Heart left ventricle (tissue), 16 donors: ENCODE measurements at regions not wholly inside any gene's neighbourhood (a gene's known extent, or its start where the extent isn't known, plus 50 kb on each side); places are given as distances from the start of the nearest gene placed in this dataset.

Experiments
- ATAC-seq, 4 donors: fragments of 200-7000 bp; cut with Tn5 transposase; one replicate each; pipeline ENCODE4 v1.9.1; 2020 to 2022; ENCODE audit warnings: moderate library complexity in 4 of 4, mild to moderate bottlenecking in 3 of 4, moderate number of reproducible peaks in 1 of 4
- DNase-seq, 5 donors: peaks; one replicate each; pipeline ENCODE4 v3.0.0-alpha.2; 2020
- H3K27ac ChIP-seq, 12 donors: fragments of 200-600 bp; sonication (generic) in 4 of 12; one replicate each; pipeline versions ENCODE4 v1.5.0 to v1.8.0; 2016 to 2022; ENCODE audit warnings: mild to moderate bottlenecking in 2 of 12
- H3K27me3 ChIP-seq, 9 donors: fragments of 200-600 bp; sonication (generic) in 2 of 9; one replicate each; pipeline versions ENCODE4 v1.5.1 to v1.8.0; 2016 to 2022; ENCODE audit warnings: mild to moderate bottlenecking in 3 of 9
- H3K36me3 ChIP-seq, 9 donors: fragments of 200-600 bp; sonication (generic) in 2 of 9; one replicate each; pipeline versions ENCODE4 v1.5.0 to v1.8.0; 2018 to 2022; ENCODE audit warnings: mild to moderate bottlenecking in 2 of 9
- H3K4me1 ChIP-seq, 12 donors: fragments of 200-600 bp; sonication (generic) in 4 of 12; one replicate each; pipeline versions ENCODE4 v1.5.0 to v1.8.0; 2016 to 2022; ENCODE audit warnings: mild to moderate bottlenecking in 3 of 12
- H3K4me3 ChIP-seq, 12 donors: fragments of 200-600 bp; sonication (generic) in 4 of 12; one replicate each; pipeline versions ENCODE4 v1.5.0 to v1.8.0; 2017 to 2022; ENCODE audit warnings: mild to moderate bottlenecking in 9 of 12, moderate library complexity in 4 of 12
- H3K9me3 ChIP-seq, 12 donors: fragments of 200-600 bp; sonication (generic) in 4 of 12; one replicate each; pipeline versions ENCODE4 v1.5.0 to v1.8.0; 2016 to 2022; ENCODE audit warnings: mild to moderate bottlenecking in 1 of 12
- CTCF ChIP-seq, 12 donors: fragments of 200-600 bp; sonication (generic) in 4 of 12; IDR thresholded peaks; one replicate each; pipeline versions ENCODE4 v1.5.0 to v1.8.0; 2018 to 2022; ENCODE audit warnings: antibody characterized with exemption in 12 of 12, mild to moderate bottlenecking in 5 of 12
- POLR2A ChIP-seq, 2 donors: fragments of 450-650 bp; IDR thresholded peaks; one replicate each; pipeline ENCODE4 v1.6.1; 2017; ENCODE audit warnings: antibody characterized with exemption in 2 of 2, mild to moderate bottlenecking in 2 of 2, moderate library complexity in 2 of 2
- WGBS, 4 donors: extraction: QIAGEN DNeasy Blood & Tissue Kit in 2 of 4; methylation state at CpG; one replicate each; pipeline versions ENCODE4 v1.1.5 to v1.1.7; 2013 to 2018; 5-methylcytosine and 5-hydroxymethylcytosine counted together
- intact Hi-C, 10 donors: fragments of 100-400 bp; cut with DNase I; formaldehyde crosslinking; loops; one replicate each; pipeline versions ENCODE4 v1.11.1 to v1.14.2; 2022
- donor health status: ischemic (EF 13 %, LVEDD 7.1; RV severe dilation, severe dysfunction).
- donor health status: healthy with polysubstance abuse.
- donor health status: DM: no; HTN: yes; CAD: no.
- donor health status: DM: no; HTN: no; CAD: no.
- donor health status: ischemic (EF 25% LVEDD 6.9; RV normal size, moderate dysfunction).
- donor health status: ischemic (EF 25% LVEDD 5.7; RV mildly dilated, moderate dysfunction).
- donor health status: healthy.
- donor health status: DM: yes; HTN: yes; CAD: no.
- donor health status: ischemic (EF 35%, LVEDD 5.7; RV mildly dilated, moderate dysfunction).
- donor health status: nonischemic (EF 11% LVEDD 7.7; RV severe dilation, severe dysfunction).
- donor health status: DM: yes; HTN: yes; CAD: no.
- donor health status: PGD.
- donor health status: ischemic (EF 29% LVEDD 5.4; RV normal size, mild dysfunction).
- donor health status: nonischemic (EF 23%, LVEDD 6.1; RV moderate dilation, normal function).

- Histone ChIP-seq H3K27me3 (no peaks in the 10 kb centered on the region), H3K4me3 (no peak overlapping the region), H3K4me1 (peaks cover 0 to 49% (median 2%) of the 10 kb centered on the region in 12 donors), H3K36me3 (no peaks in the 10 kb centered on the region), H3K27ac (peak overlapping the region in 1 of 12 donors; percentile 73), H3K9me3 (no peaks in the 10 kb centered on the region)
- TF ChIP-seq CTCF (IDR thresholded peaks at IDR 0.05) = no peak
- no peak for TF ChIP-seq POLR2A (IDR thresholded peaks at IDR 0.05)
- DNase-seq = no peak
- ATAC-seq = no peak
- intact Hi-C loops = loop anchor here in 2 of 10 donors (5.0 to 10.0 kb wide), 2 partner anchors 133 to 151 kb away; no protein-coding TSS in a partner anchor
- WGBS, 4 donors = 68 to 79% (median 71%) methylated on average over 5 of the region's 5 CpGs
Measured at GRCh38 chr3:187918081-187918644, 172.9 kb upstream of the BCL6 start.

GRCh38 chr3:187919048-187919447 is 173.8 kb upstream of the BCL6 start:
- no peak for DNase-seq
- H3K4me3 ChIP-seq = peak overlapping the region in 1 of 12 donors; percentile 15
- ATAC-seq = peak in 1 of 4 donors; percentile 19
- H3K27me3 ChIP-seq = no peaks in the 10 kb centered on the region
- peaks cover 0 to under 1% (median 0%) of the 10 kb centered on the region in 12 donors for H3K9me3 ChIP-seq
- intact Hi-C loops = loop anchor here in 2 of 10 donors (5.0 to 10.0 kb wide), 2 partner anchors 134 to 152 kb away; no protein-coding TSS in a partner anchor
- 61 to 77% (median 62%) methylated on average over 6 of the region's 6 CpGs for WGBS, 4 donors
- H3K36me3 ChIP-seq = no peaks in the 10 kb centered on the region
- H3K4me1 ChIP-seq = peaks cover 0 to 49% (median 0%) of the 10 kb centered on the region in 12 donors
- no peak for TF ChIP-seq POLR2A (IDR thresholded peaks at IDR 0.05)
- TF ChIP-seq CTCF (IDR thresholded peaks at IDR 0.05) = no peak
- H3K27ac ChIP-seq = peak overlapping the region in 1 of 12 donors; percentile 73

- intact Hi-C loops = loop anchor here in 2 of 10 donors (5.0 to 10.0 kb wide), 2 partner anchors 135 to 152 kb away; no protein-coding TSS in a partner anchor
- H3K27ac ChIP-seq = peak overlapping the region in 1 of 12 donors; percentile 73
- 84 to 88% (median 86%) methylated on average over 3 of the region's 3 CpGs for WGBS, 4 donors
Measured at GRCh38 chr3:187919544-187919943, 174.3 kb upstream of the BCL6 start.

More at GRCh38 chr3:187919544-187919943, 174.3 kb upstream of the BCL6 start:
- no peaks in the 10 kb centered on the region for H3K27me3 ChIP-seq
- DNase-seq (no peak), ATAC-seq (peak in 1 of 4 donors; percentile 30)
- H3K4me1 ChIP-seq = peaks cover 0 to 44% (median 0%) of the 10 kb centered on the region in 12 donors
- no peak for TF ChIP-seq POLR2A (IDR thresholded peaks at IDR 0.05)
- no peak for TF ChIP-seq CTCF (IDR thresholded peaks at IDR 0.05)
- H3K36me3 ChIP-seq = no peaks in the 10 kb centered on the region
- H3K9me3 ChIP-seq = peaks cover 0 to 6% (median 0%) of the 10 kb centered on the region in 12 donors
- H3K4me3 ChIP-seq = peak overlapping the region in 1 of 12 donors; percentile 15
